ENCODE measurements at regions not wholly inside any gene's neighbourhood (a gene's known extent, or its start where the extent isn't known, plus 50 kb on each side); places are given as distances from the start of the nearest gene placed in this dataset.
"Not testable (repeated sequence)": the region's sequence is repeated elsewhere in the genome, so short reads cannot be mapped to it uniquely, and the experiment has no call there.

DNA sequence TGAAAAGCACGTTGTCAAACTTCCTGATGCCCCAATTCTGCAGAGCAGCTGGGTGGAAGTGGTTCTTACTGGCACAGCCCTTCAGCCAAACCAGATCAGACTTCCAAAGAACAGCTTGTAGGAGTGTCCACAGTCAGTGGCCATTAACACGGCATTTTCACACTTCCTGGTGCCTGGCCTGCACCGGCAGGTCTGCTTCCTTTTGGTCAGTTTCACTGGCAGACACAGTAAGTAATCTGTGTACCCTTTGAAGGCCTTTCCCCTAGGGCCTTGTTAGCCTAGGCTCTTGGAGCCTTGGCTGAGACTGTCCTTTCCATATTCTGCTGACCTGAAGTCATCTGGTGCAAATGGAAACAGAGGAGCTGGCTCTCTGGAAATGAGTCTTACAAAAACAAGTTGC, 297.5 kb upstream of the TNC start:
- POLR2A ChIA-PET, result no interaction called here
- CTCF ChIA-PET, result no interaction called here
- TF ChIP-seq, protein P1, sequence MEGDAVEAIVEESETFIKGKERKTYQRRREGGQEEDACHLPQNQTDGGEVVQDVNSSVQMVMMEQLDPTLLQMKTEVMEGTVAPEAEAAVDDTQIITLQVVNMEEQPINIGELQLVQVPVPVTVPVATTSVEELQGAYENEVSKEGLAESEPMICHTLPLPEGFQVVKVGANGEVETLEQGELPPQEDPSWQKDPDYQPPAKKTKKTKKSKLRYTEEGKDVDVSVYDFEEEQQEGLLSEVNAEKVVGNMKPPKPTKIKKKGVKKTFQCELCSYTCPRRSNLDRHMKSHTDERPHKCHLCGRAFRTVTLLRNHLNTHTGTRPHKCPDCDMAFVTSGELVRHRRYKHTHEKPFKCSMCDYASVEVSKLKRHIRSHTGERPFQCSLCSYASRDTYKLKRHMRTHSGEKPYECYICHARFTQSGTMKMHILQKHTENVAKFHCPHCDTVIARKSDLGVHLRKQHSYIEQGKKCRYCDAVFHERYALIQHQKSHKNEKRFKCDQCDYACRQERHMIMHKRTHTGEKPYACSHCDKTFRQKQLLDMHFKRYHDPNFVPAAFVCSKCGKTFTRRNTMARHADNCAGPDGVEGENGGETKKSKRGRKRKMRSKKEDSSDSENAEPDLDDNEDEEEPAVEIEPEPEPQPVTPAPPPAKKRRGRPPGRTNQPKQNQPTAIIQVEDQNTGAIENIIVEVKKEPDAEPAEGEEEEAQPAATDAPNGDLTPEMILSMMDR (IDR thresholded peaks at IDR 0.05; ENCODE audit: low read depth, low read length), result no peak
- Histone ChIP-seq H3K4me3 (ENCODE audit: low read depth, low read length) (no peak overlapping the region), H3K9me3 (ENCODE audit: control insufficient read depth, insufficient read depth, low read length) (no peaks in the 10 kb centered on the region), H3K27me3 (ENCODE audit: control insufficient read depth, insufficient read depth, low read length) (no peaks in the 10 kb centered on the region), H3K27ac (ENCODE audit: low read depth, low read length) (no peak overlapping the region)
- DNase-seq (ENCODE audit: low read depth, low spot score), result no peak

DNA sequence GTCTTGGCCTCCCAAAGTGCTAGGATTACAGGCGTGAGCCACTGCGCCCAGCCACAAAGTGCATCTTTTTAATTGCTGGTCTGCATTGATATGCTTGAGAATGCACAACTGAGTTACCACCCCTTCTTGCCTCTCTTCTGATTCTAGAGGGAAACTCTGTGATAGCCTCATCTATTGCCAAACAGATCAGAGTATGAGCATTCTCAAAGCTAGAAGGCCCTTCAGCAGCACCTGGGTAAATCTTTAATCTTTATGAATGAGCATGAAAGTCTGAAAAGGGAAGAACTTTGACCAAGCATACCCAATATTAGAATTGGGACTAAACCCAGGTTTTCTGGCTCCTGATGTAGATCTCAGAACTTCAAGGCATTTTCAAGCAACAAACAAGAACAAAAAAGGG, 298.3 kb upstream of the TNC start:
- TF ChIP-seq, protein P1 (IDR thresholded peaks at IDR 0.05; ENCODE audit: low read depth, low read length), result no peak
- DNase-seq (ENCODE audit: low read depth, low spot score), result no peak
- ChIA-PET POLR2A (no interaction called here), CTCF (no interaction called here)
- Histone ChIP-seq H3K4me3 (ENCODE audit: low read depth, low read length) (no peak overlapping the region), H3K9me3 (ENCODE audit: control insufficient read depth, insufficient read depth, low read length) (no peaks in the 10 kb centered on the region), H3K27ac (ENCODE audit: low read depth, low read length) (no peak overlapping the region), H3K27me3 (ENCODE audit: control insufficient read depth, insufficient read depth, low read length) (no peaks in the 10 kb centered on the region)

DNA sequence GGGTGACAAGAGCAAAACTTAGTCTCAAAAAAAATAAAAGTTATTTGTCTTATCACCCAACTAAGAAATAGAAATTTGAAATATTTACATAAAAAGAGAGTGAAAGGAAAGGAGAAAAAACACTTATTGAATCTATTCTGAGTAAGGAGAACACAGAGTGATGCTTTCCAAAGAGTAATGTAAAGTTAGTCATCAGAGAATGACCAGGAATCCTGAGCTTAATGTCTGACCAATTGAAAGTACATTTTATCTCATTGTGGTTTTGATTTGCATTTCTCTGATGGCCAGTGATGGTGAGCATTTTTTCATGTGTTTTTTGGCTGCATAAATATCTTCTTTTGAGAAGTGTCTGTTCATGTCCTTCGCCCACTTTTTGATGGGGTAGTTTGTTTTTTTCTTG, 300.2 kb upstream of the TNC start:
- H3K27me3 ChIP-seq (ENCODE audit: control insufficient read depth, insufficient read depth, low read length); H3K9me3 ChIP-seq (ENCODE audit: control insufficient read depth, insufficient read depth, low read length); DNase-seq (ENCODE audit: low read depth, low spot score); H3K4me3 ChIP-seq (ENCODE audit: low read depth, low read length); POLR2A ChIA-PET; H3K27ac ChIP-seq (ENCODE audit: low read depth, low read length): not testable (repeated sequence)
- CTCF ChIA-PET, result interaction anchor here (0.7 kb wide), 1 partner anchor 15 kb away, joined by 3 read pairs; no protein-coding TSS in a partner anchor

DNA sequence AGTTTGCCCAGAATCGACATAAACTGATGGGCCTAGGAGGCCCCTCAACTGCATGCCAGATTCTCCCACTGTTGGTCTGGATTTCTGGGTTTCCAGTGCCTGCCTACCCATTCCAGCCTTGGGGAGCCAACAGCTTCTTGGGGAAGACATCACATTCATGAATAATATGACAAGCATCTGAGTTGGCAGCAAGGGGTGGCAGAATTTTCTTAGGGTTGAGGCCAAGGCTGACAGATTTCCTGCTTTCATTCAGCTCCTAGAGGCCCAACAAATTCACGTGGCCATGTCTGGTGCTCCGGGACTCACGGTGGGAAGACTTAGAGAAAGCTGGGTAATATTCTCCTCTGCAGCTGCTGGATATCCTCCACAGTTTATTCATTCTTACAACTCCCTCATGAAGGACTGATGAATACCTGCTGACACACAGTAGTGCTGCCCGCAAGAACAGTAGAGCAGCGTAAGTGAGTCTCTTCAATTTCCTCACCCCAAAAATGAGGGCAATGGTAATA, 305.0 kb upstream of the TNC start:
- ChIA-PET CTCF (no interaction called here), POLR2A (no interaction called here)
- TF ChIP-seq, protein P1 (IDR thresholded peaks at IDR 0.05; ENCODE audit: low read depth, low read length), result no peak
- Histone ChIP-seq H3K27ac (ENCODE audit: low read depth, low read length) (no peak overlapping the region), H3K27me3 (ENCODE audit: control insufficient read depth, insufficient read depth, low read length) (no peaks in the 10 kb centered on the region), H3K4me3 (ENCODE audit: low read depth, low read length) (no peak overlapping the region), H3K9me3 (ENCODE audit: control insufficient read depth, insufficient read depth, low read length) (peaks cover 3% of the 10 kb centered on the region; the same call in 1 of the 2 replicates)
- no peak for DNase-seq (ENCODE audit: low read depth, low spot score)

DNA sequence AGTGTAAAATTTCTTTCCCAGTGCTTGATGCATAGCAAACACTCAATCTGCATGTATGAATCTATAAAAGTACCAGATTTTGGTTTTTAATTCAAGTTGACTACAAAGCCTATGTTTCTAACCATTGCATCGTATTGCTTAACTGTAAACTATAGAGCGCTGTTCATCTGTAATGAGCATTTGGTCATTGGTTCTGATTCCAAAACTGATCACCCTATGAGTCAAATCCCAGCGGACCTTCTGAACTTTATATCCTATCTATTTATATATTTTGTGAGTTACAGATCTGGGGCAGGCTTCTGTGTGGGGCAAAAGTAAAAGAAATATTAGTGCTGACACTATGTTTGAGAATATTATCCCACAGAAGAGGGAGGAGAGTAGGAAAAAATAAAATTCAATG, 305.7 kb upstream of the TNC start:
- POLR2A ChIA-PET, result no interaction called here
- CTCF ChIA-PET, result no interaction called here
- TF ChIP-seq, protein P1 (IDR thresholded peaks at IDR 0.05; ENCODE audit: low read depth, low read length), result no peak
- no peak for DNase-seq (ENCODE audit: low read depth, low spot score)
- Histone ChIP-seq H3K27me3 (ENCODE audit: control insufficient read depth, insufficient read depth, low read length) (no peaks in the 10 kb centered on the region), H3K27ac (ENCODE audit: low read depth, low read length) (no peak overlapping the region), H3K4me3 (ENCODE audit: low read depth, low read length) (no peak overlapping the region), H3K9me3 (ENCODE audit: control insufficient read depth, insufficient read depth, low read length) (peaks cover 3% of the 10 kb centered on the region; the same call in 1 of the 2 replicates)

DNA sequence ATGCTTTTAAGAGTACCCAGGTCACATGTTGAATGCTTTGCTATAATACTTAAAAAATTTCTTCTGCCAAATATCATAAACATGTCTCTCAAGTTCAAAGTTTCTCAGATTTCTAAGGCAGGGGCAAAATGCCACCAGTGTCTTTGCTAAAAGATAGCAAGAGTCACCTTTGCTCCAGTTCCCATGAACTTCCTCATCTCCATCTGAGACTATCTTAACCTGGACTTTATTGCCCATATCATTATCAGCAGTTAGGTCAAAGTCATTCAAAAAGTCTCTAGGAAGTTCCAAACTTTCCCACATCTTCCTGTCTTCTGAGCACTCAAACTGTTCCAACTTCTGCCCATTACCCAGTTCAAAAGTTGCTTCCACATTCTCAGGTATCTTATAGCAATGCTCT, 307.6 kb upstream of the TNC start:
- H3K27ac ChIP-seq (ENCODE audit: low read depth, low read length), result no peak overlapping the region
- no peak for DNase-seq (ENCODE audit: low read depth, low spot score)
- ChIA-PET CTCF (no interaction called here), POLR2A (no interaction called here)
- H3K4me3 ChIP-seq (ENCODE audit: low read depth, low read length), result no peak overlapping the region
- TF ChIP-seq, protein P1 (IDR thresholded peaks at IDR 0.05; ENCODE audit: low read depth, low read length), result no peak
- peaks cover 3% of the 10 kb centered on the region; the same call in 1 of the 2 replicates for H3K9me3 ChIP-seq (ENCODE audit: control insufficient read depth, insufficient read depth, low read length)
- H3K27me3 ChIP-seq (ENCODE audit: control insufficient read depth, insufficient read depth, low read length), result no peaks in the 10 kb centered on the region
